OCI-LY1 (cell line): ENCODE measurements at regions not wholly inside any gene's neighbourhood (a gene's known extent, or its start where the extent isn't known, plus 50 kb on each side); places are given as distances from the start of the nearest gene placed in this dataset.

Experiments used
- CTCF ChIP-seq: fragments of 200-600 bp; sonication (generic), shearing (Covaris generic); IDR thresholded peaks from 2 replicates; pipeline ENCODE4 v1.5.1; 2017; ENCODE audit warnings: mild to moderate bottlenecking, antibody characterized with exemption, low read length, moderate library complexity, mixed read lengths
- EZH2 ChIP-seq: fragments of 200-600 bp; sonication (generic), shearing (Covaris generic); IDR thresholded peaks from 2 replicates; pipeline ENCODE4 v1.8.0; 2017; ENCODE audit warnings: borderline replicate concordance, mixed run types, mild to moderate bottlenecking, antibody characterized with exemption, low read length, moderate library complexity, mixed read lengths

- no peak for TF ChIP-seq CTCF
- no peak for TF ChIP-seq EZH2
Observed at GRCh38 chr18:42392416-42392815, 437.4 kb downstream of the PIK3C3 start.
